ENCODE measurements at regions not wholly inside any gene's neighbourhood (a gene's known extent, or its start where the extent isn't known, plus 50 kb on each side); places are given as distances from the start of the nearest gene placed in this dataset.

DNA sequence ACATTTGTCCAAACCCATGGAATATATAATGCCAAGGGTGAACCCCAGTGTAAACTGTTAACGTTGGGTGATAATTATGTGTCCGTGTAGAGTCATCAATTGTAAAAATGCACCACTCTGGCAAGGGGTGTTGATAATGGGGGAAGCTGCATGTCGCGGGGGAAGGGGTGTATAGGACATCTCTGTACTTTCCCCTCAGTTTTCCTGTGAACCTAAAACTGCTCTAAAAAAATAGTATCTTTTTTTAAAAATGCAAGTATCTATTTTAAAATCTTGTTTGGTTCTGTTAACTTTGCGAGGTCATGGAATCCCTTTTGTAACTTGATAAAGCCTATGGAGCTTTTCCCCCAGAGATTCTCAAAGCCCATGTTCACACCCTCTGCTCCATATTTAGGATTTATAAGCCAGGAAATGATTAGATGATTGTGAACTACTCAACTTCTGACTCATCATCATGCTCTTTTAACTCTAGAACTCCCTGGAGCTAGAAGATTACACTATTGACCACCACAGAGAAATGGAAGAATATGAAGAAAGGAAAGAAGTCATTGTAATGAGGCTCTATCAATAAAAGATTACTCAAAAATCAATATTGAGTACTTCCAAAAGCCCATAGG lies 56.1 kb upstream of the C3orf49 start:
- no peaks in the 10 kb centered on the region for H3K36me3 ChIP-seq (ENCODE audit: control insufficient read depth in 1 of 2, insufficient read depth in 2 of 2, low read length in 1 of 2)
- no peak for DNase-seq
- no peaks in the 10 kb centered on the region for H3K27me3 ChIP-seq (ENCODE audit: control insufficient read depth in 1 of 2, insufficient read depth in 2 of 2, low read length in 1 of 2)
- H3K4me1 ChIP-seq (ENCODE audit: control insufficient read depth in 1 of 2, insufficient read depth in 2 of 2, low read length in 2 of 2): no peaks in the 10 kb centered on the region
- H3K27ac ChIP-seq (ENCODE audit: low read depth in 1 of 2, low read length in 2 of 2): no peak overlapping the region
- no peak for ATAC-seq (ENCODE audit: low FRiP score)
- intact Hi-C loops (cut with DNase I): no loop called here
- no peak overlapping the region for H3K4me3 ChIP-seq (ENCODE audit: low read length in 2 of 2)
- 18 to 38% methylated on average over 5 of the region's 5 CpGs for WGBS, 2 donors
- H3K9me3 ChIP-seq (ENCODE audit: control insufficient read depth, low read length): peaks cover 1% of the 10 kb centered on the region

DNA sequence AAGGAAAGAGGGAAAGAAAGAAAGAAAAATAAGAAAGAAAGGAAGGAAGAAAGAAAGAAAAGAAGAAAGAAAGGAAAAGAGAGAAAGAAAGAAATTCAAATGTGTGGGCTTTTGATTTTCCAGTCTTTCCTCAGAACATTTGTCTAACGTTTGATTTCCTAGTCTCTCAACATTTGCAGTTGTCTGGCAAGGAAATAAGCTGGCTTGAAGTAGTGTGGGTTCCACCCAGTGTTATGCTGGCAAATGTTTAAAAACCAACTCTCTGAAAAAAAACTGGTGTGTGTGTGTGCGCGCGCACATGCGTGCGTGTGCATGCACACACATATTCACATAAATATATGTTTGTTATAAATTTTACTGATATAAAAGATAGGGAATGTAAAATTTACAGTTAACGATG lies 54.6 kb upstream of the C3orf49 start:
- no peaks in the 10 kb centered on the region for H3K4me1 ChIP-seq (ENCODE audit: control insufficient read depth in 1 of 2, insufficient read depth in 2 of 2, low read length in 2 of 2)
- H3K36me3 ChIP-seq (ENCODE audit: control insufficient read depth in 1 of 2, insufficient read depth in 2 of 2, low read length in 1 of 2): no peaks in the 10 kb centered on the region
- no peaks in the 10 kb centered on the region for H3K27me3 ChIP-seq (ENCODE audit: control insufficient read depth in 1 of 2, insufficient read depth in 2 of 2, low read length in 1 of 2)
- intact Hi-C loops (cut with DNase I): no loop called here
- 81 to 85% methylated on average over 7 of the region's 7 CpGs for WGBS, 2 donors
- H3K27ac ChIP-seq (ENCODE audit: low read depth in 1 of 2, low read length in 2 of 2): no peak overlapping the region
- ATAC-seq (ENCODE audit: low FRiP score) (no peak), DNase-seq (no peak)
- no peak overlapping the region for H3K4me3 ChIP-seq (ENCODE audit: low read length in 2 of 2)
- peaks cover 1% of the 10 kb centered on the region for H3K9me3 ChIP-seq (ENCODE audit: control insufficient read depth, low read length)

DNA sequence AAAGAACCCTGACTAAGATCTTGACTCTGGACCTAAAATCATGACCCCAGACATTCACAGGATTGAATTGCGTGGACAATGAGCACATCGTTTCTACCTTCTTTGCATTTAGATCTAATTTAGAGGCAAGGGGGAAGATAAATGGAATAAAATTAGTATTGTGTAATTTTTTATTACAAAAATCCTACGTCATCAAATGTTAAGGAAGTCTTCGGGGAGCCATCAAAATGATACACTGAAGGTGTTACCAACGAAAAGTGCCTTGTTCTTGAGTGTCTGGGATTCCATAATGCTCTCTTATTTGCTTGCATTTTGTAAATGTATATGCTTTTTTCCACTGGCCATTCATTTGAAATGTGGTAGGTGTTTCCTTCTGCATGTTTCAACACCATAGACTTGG lies 52.8 kb upstream of the C3orf49 start:
- Histone ChIP-seq H3K27ac (ENCODE audit: low read depth in 1 of 2, low read length in 2 of 2) (no peak overlapping the region), H3K36me3 (ENCODE audit: control insufficient read depth in 1 of 2, insufficient read depth in 2 of 2, low read length in 1 of 2) (no peaks in the 10 kb centered on the region), H3K9me3 (ENCODE audit: control insufficient read depth, low read length) (no peaks in the 10 kb centered on the region), H3K4me3 (ENCODE audit: low read length in 2 of 2) (no peak overlapping the region), H3K4me1 (ENCODE audit: control insufficient read depth in 1 of 2, insufficient read depth in 2 of 2, low read length in 2 of 2) (no peaks in the 10 kb centered on the region), H3K27me3 (ENCODE audit: control insufficient read depth in 1 of 2, insufficient read depth in 2 of 2, low read length in 1 of 2) (no peaks in the 10 kb centered on the region)
- no peak for ATAC-seq (ENCODE audit: low FRiP score)
- DNase-seq: no peak
- WGBS, 2 donors: 86 to 87% methylated on average over 5 of the region's 5 CpGs
- intact Hi-C loops (cut with DNase I): no loop called here

DNA sequence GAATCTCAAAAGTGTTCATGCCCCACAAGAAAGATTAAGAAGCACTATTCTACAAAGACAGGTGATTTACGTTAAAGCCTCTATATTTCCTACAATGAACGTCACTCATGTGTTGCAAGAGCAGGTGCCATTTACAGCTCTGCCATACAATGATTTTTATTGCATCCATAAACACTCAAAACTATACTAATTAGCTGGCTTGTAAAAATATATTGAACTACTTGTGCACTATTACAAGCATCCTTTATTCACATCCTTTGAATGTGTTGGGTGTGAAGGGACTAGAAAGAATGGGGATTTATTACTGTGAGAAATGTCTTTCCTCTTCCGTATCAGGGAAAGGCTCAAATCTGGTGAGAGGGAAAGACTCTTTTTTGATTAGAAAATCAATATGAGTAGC lies 50.7 kb upstream of the C3orf49 start:
- DNase-seq (no peak), ATAC-seq (ENCODE audit: low FRiP score) (no peak)
- H3K4me1 ChIP-seq (ENCODE audit: control insufficient read depth in 1 of 2, insufficient read depth in 2 of 2, low read length in 2 of 2): no peaks in the 10 kb centered on the region
- no peak overlapping the region for H3K4me3 ChIP-seq (ENCODE audit: low read length in 2 of 2)
- H3K27ac ChIP-seq (ENCODE audit: low read depth in 1 of 2, low read length in 2 of 2): no peak overlapping the region
- intact Hi-C loops (cut with DNase I): no loop called here
- WGBS, 2 donors: 61 to 65% methylated on average over 3 of the region's 3 CpGs
- no peaks in the 10 kb centered on the region for H3K9me3 ChIP-seq (ENCODE audit: control insufficient read depth, low read length)
- H3K36me3 ChIP-seq (ENCODE audit: control insufficient read depth in 1 of 2, insufficient read depth in 2 of 2, low read length in 1 of 2): no peaks in the 10 kb centered on the region
- H3K27me3 ChIP-seq (ENCODE audit: control insufficient read depth in 1 of 2, insufficient read depth in 2 of 2, low read length in 1 of 2): no peaks in the 10 kb centered on the region

DNA sequence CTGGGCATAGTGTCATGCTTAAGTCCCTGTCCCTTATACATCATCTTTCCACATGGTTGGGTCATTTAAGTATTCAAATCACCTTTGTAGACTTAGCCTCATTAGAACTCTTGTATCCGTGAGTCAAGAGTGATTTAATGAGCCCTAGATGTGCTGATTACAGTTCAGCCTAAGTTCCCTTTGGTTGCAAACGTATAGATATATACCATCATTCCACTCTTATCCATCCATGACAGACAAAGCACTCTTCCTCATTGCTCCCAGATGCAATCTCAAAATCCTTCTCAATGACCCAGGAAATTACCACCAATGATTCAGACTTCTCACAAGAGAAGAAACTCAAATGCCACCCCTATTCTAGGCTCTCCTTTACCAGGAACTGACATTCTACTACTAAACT lies 50.2 kb upstream of the C3orf49 start:
- WGBS, 2 donors: 58 to 61% methylated on average over 2 of the region's 2 CpGs
- intact Hi-C loops (cut with DNase I): no loop called here
- no peaks in the 10 kb centered on the region for H3K27me3 ChIP-seq (ENCODE audit: control insufficient read depth in 1 of 2, insufficient read depth in 2 of 2, low read length in 1 of 2)
- H3K27ac ChIP-seq (ENCODE audit: low read depth in 1 of 2, low read length in 2 of 2): no peak overlapping the region
- DNase-seq (no peak), ATAC-seq (ENCODE audit: low FRiP score) (no peak)
- no peak overlapping the region for H3K4me3 ChIP-seq (ENCODE audit: low read length in 2 of 2)
- H3K36me3 ChIP-seq (ENCODE audit: control insufficient read depth in 1 of 2, insufficient read depth in 2 of 2, low read length in 1 of 2): no peaks in the 10 kb centered on the region
- no peaks in the 10 kb centered on the region for H3K4me1 ChIP-seq (ENCODE audit: control insufficient read depth in 1 of 2, insufficient read depth in 2 of 2, low read length in 2 of 2)
- no peaks in the 10 kb centered on the region for H3K9me3 ChIP-seq (ENCODE audit: control insufficient read depth, low read length)
